ENCODE measurements at regions not wholly inside any gene's neighbourhood (a gene's known extent, or its start where the extent isn't known, plus 50 kb on each side); places are given as distances from the start of the nearest gene placed in this dataset.

DNA sequence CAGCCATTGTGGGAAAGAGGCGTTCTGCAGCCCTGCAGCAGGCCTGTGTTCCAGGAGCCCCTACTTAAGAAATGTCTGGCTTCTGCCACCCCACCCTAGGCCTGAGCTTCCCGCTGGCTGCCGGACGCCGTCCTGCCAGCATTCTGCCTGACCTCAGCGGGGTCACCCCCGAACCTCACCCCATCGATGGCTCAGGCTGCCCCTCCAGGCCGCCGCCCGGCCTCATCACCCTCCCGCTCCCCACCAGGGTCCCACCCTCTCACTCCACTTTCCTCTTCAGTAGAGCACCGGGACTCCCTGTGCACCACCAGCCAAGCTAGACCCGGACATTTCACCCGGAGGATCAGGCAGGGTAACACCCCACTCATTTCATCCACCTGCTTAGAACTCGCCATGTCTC is 73.6 kb upstream of the SALL3 start:
- Histone ChIP-seq H4K20me1 (ENCODE audit: control insufficient read depth, extremely low read depth, insufficient read depth, low read length) (no peaks in the 10 kb centered on the region), H3K9me3 (ENCODE audit: control insufficient read depth, insufficient read depth, low read depth, low read length) (no peaks in the 10 kb centered on the region), H3K4me3 (replicated peaks in 1 of 4; ENCODE audit: control extremely low read depth in 1 of 4, insufficient read depth in 1 of 4, low read depth in 3 of 4, low read length in 4 of 4) (no peak overlapping the region), H3K27ac (ENCODE audit: insufficient read depth, low read length) (no peak overlapping the region), H3K27me3 (ENCODE audit: control insufficient read depth, insufficient read depth, low read length) (no peaks in the 10 kb centered on the region), H3K36me3 (ENCODE audit: control insufficient read depth, insufficient read depth, low read length) (no peaks in the 10 kb centered on the region), H3K79me2 (ENCODE audit: control insufficient read depth, insufficient read depth, low read length) (no peaks in the 10 kb centered on the region), H3K9ac (ENCODE audit: insufficient read depth, low read length) (no peak overlapping the region), H3K4me2 (ENCODE audit: extremely low read depth, insufficient read depth, low read length) (no peak overlapping the region), H3K4me1 (ENCODE audit: control insufficient read depth, extremely low read depth, insufficient read depth, low read length) (no peaks in the 10 kb centered on the region), H2AFZ (ENCODE audit: low read length) (no peak overlapping the region)
- TF ChIP-seq, protein P1, sequence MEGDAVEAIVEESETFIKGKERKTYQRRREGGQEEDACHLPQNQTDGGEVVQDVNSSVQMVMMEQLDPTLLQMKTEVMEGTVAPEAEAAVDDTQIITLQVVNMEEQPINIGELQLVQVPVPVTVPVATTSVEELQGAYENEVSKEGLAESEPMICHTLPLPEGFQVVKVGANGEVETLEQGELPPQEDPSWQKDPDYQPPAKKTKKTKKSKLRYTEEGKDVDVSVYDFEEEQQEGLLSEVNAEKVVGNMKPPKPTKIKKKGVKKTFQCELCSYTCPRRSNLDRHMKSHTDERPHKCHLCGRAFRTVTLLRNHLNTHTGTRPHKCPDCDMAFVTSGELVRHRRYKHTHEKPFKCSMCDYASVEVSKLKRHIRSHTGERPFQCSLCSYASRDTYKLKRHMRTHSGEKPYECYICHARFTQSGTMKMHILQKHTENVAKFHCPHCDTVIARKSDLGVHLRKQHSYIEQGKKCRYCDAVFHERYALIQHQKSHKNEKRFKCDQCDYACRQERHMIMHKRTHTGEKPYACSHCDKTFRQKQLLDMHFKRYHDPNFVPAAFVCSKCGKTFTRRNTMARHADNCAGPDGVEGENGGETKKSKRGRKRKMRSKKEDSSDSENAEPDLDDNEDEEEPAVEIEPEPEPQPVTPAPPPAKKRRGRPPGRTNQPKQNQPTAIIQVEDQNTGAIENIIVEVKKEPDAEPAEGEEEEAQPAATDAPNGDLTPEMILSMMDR (conservative IDR thresholded peaks at IDR 0.05 in 1 of 2, IDR thresholded peaks at IDR 0.05 in 1 of 2; ENCODE audit: low read depth in 1 of 2, low read length in 2 of 2), result no peak
- TF ChIP-seq EZH2 (IDR thresholded peaks at IDR 0.05; ENCODE audit: low read length, missing control alignments), result no peak
- DNase-seq (ENCODE audit: low read depth in 2 of 2), result no peak

DNA sequence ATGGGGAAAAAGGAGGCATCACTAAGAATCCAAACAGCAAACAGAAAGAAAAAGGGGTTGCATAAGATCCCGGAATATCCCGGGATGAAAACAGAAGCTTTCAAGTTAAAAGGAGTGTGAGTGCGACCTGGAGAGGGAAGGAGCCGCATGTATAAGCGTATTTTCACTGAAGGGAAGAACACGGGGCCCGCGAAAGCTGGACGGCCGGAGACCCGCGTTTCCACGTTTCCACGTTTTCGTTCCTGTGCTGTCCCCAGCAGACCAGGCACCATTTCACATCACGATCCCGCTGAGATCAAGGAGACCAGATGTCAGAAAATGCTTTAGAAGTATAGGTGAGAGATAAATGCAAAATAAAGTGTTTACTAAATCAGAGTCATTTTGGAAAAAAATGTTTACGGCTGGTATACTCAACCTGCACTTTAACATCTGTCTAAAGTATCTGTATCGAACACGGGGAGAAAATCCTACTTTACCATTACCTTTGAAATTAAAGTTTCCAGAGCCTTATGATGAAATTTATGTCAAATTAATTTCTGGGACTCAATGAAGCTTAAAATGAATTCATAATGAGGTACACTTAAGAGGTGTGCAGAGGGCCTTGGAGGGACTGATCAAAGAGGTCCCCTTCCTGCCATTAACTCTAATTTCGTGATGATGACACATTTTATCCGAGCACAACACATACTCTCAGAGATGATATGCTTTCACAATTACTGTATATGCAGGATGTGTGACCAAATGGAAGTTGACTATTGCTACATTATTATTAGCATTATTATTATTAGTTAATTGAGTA is 71.0 kb upstream of the SALL3 start:
- no peak for DNase-seq (ENCODE audit: low read depth in 2 of 2)
- H3K4me1 ChIP-seq (ENCODE audit: control insufficient read depth, extremely low read depth, insufficient read depth, low read length), result no peaks in the 10 kb centered on the region
- H3K36me3 ChIP-seq (ENCODE audit: control insufficient read depth, insufficient read depth, low read length), result no peaks in the 10 kb centered on the region
- H3K9me3 ChIP-seq (ENCODE audit: control insufficient read depth, insufficient read depth, low read depth, low read length), result no peaks in the 10 kb centered on the region
- no peak overlapping the region for H3K4me2 ChIP-seq (ENCODE audit: extremely low read depth, insufficient read depth, low read length)
- H2AFZ ChIP-seq (ENCODE audit: low read length), result no peak overlapping the region
- H3K27ac ChIP-seq (ENCODE audit: insufficient read depth, low read length), result no peak overlapping the region
- no peak overlapping the region for H3K9ac ChIP-seq (ENCODE audit: insufficient read depth, low read length)
- H3K27me3 ChIP-seq (ENCODE audit: control insufficient read depth, insufficient read depth, low read length), result no peaks in the 10 kb centered on the region
- no peak for TF ChIP-seq EZH2 (IDR thresholded peaks at IDR 0.05; ENCODE audit: low read length, missing control alignments)
- TF ChIP-seq, protein P1 (conservative IDR thresholded peaks at IDR 0.05 in 1 of 2, IDR thresholded peaks at IDR 0.05 in 1 of 2; ENCODE audit: low read depth in 1 of 2, low read length in 2 of 2), result no peak
- H4K20me1 ChIP-seq (ENCODE audit: control insufficient read depth, extremely low read depth, insufficient read depth, low read length), result no peaks in the 10 kb centered on the region
- H3K4me3 ChIP-seq (replicated peaks in 1 of 4; ENCODE audit: control extremely low read depth in 1 of 4, insufficient read depth in 1 of 4, low read depth in 3 of 4, low read length in 4 of 4), result no peak overlapping the region
- H3K79me2 ChIP-seq (ENCODE audit: control insufficient read depth, insufficient read depth, low read length), result no peaks in the 10 kb centered on the region

DNA sequence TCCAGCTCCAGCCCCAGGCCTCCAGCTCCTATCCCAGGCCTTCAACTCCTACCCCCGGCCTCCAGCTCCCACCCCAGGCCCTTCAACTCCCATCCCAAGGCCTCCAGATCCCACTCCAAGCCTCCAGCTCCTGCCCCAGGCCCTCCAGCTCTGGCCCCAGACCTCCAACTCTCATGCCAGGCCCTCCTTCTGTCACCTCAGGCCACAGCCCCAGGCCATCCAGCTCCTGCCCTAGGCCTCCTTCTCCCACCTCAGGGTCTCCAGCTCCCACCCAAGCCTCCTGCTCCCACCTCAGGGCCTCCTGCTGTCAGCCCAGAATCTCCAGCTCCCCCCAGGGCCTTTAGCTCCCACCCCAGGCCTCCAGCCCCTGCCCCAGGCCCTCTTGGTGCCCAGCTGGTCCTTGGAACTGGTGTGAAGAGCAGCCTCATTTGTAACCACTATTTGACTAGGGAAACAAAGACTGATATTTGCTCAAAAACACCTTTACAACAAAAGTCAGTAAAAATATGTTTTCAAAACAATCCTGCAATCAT is 67.8 kb upstream of the SALL3 start:
- Histone ChIP-seq H3K36me3 (ENCODE audit: control insufficient read depth, insufficient read depth, low read length) (no peaks in the 10 kb centered on the region), H3K4me3 (replicated peaks in 1 of 4; ENCODE audit: control extremely low read depth in 1 of 4, insufficient read depth in 1 of 4, low read depth in 3 of 4, low read length in 4 of 4) (no peak overlapping the region), H4K20me1 (ENCODE audit: control insufficient read depth, extremely low read depth, insufficient read depth, low read length) (no peaks in the 10 kb centered on the region), H3K79me2 (ENCODE audit: control insufficient read depth, insufficient read depth, low read length) (no peaks in the 10 kb centered on the region), H3K9ac (ENCODE audit: insufficient read depth, low read length) (no peak overlapping the region), H3K27me3 (ENCODE audit: control insufficient read depth, insufficient read depth, low read length) (no peaks in the 10 kb centered on the region), H3K9me3 (ENCODE audit: control insufficient read depth, insufficient read depth, low read depth, low read length) (no peaks in the 10 kb centered on the region), H3K4me1 (ENCODE audit: control insufficient read depth, extremely low read depth, insufficient read depth, low read length) (no peaks in the 10 kb centered on the region), H2AFZ (ENCODE audit: low read length) (no peak overlapping the region), H3K4me2 (ENCODE audit: extremely low read depth, insufficient read depth, low read length) (no peak overlapping the region), H3K27ac (ENCODE audit: insufficient read depth, low read length) (no peak overlapping the region)
- no peak for DNase-seq (ENCODE audit: low read depth in 2 of 2)
- TF ChIP-seq, protein P1 (conservative IDR thresholded peaks at IDR 0.05 in 1 of 2, IDR thresholded peaks at IDR 0.05 in 1 of 2; ENCODE audit: low read depth in 1 of 2, low read length in 2 of 2), result no peak
- TF ChIP-seq EZH2 (IDR thresholded peaks at IDR 0.05; ENCODE audit: low read length, missing control alignments), result no peak

Data from fibroblast of lung (primary cell).